ENCODE measurements at regions not wholly inside any gene's neighbourhood (a gene's known extent, or its start where the extent isn't known, plus 50 kb on each side); places are given as distances from the start of the nearest gene placed in this dataset.

- H3K27me3 ChIP-seq (ENCODE audit: insufficient read depth, low read length, poor library complexity, severe bottlenecking), result no peaks in the 10 kb centered on the region
- H3K4me2 ChIP-seq (ENCODE audit: low read depth, low read length, poor library complexity, severe bottlenecking), result no peak overlapping the region
- peaks cover 11% of the 10 kb centered on the region for H3K4me1 ChIP-seq (ENCODE audit: insufficient read depth, low read length, poor library complexity, severe bottlenecking)
- H3K79me2 ChIP-seq (ENCODE audit: insufficient read depth, low read length), result no peaks in the 10 kb centered on the region
- no peaks in the 10 kb centered on the region for H4K20me1 ChIP-seq (ENCODE audit: insufficient read depth, low read length, poor library complexity, severe bottlenecking)
- no peak for TF ChIP-seq EZH2phosphoT487 (IDR thresholded peaks at IDR 0.05; ENCODE audit: borderline replicate concordance)
- TF ChIP-seq CTCF (conservative IDR thresholded peaks at IDR 0.05; ENCODE audit: low read length), result no peak
- no peaks in the 10 kb centered on the region for H3K36me3 ChIP-seq (ENCODE audit: insufficient read depth, low read length)
- H3F3A ChIP-seq (ENCODE audit: low read depth), result no peaks in the 10 kb centered on the region
- H3K9ac ChIP-seq (ENCODE audit: low read depth, low read length, poor library complexity, severe bottlenecking), result no peak overlapping the region
- no peaks in the 10 kb centered on the region for H3K9me2 ChIP-seq (replicated peaks; ENCODE audit: low read depth, low read length)
- H3K9me3 ChIP-seq (ENCODE audit: insufficient read depth, low read depth, low read length), result no peaks in the 10 kb centered on the region
- H2AFZ ChIP-seq (ENCODE audit: low read length), result no peak overlapping the region
- H3K4me3 ChIP-seq (ENCODE audit: low read length, poor library complexity, severe bottlenecking), result no peak overlapping the region
These were observed 402.3 kb downstream of the BRD1 start for GRCh38 chr22:49425356-49425755.

DNA sequence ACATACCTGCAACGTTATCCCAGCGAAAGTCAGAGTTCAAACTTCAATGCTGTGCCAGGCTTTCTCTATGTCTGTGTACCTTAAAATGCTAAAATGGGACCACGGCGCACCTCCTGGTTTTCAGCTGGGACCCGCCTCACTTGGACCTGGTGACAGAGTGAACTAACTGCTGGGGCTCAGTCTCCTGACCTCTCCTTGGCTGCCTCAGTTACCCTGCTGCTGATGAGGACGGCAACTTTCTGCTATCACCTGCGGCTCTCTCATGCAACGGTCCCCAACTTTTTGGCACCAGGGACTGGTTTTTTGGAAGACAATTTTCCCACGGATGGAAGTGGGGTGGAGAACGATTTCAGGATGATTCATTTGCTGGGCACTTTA, 402.8 kb downstream of the BRD1 start:
- H3K79me2 ChIP-seq (ENCODE audit: insufficient read depth, low read length), result no peaks in the 10 kb centered on the region
- no peaks in the 10 kb centered on the region for H3K9me2 ChIP-seq (replicated peaks; ENCODE audit: low read depth, low read length)
- H3K4me2 ChIP-seq (ENCODE audit: low read depth, low read length, poor library complexity, severe bottlenecking), result no peak overlapping the region
- peak overlapping the region; percentile 16 for H3K9ac ChIP-seq (ENCODE audit: low read depth, low read length, poor library complexity, severe bottlenecking)
- H3K27me3 ChIP-seq (ENCODE audit: insufficient read depth, low read length, poor library complexity, severe bottlenecking), result no peaks in the 10 kb centered on the region
- H3K4me1 ChIP-seq (ENCODE audit: insufficient read depth, low read length, poor library complexity, severe bottlenecking), result peaks cover 11% of the 10 kb centered on the region
- no peak for TF ChIP-seq EZH2phosphoT487 (IDR thresholded peaks at IDR 0.05; ENCODE audit: borderline replicate concordance)
- TF ChIP-seq CTCF (conservative IDR thresholded peaks at IDR 0.05; ENCODE audit: low read length), result no peak
- H3K36me3 ChIP-seq (ENCODE audit: insufficient read depth, low read length), result no peaks in the 10 kb centered on the region
- no peak overlapping the region for H2AFZ ChIP-seq (ENCODE audit: low read length)
- H4K20me1 ChIP-seq (ENCODE audit: insufficient read depth, low read length, poor library complexity, severe bottlenecking), result no peaks in the 10 kb centered on the region
- no peaks in the 10 kb centered on the region for H3K9me3 ChIP-seq (ENCODE audit: insufficient read depth, low read depth, low read length)
- H3K4me3 ChIP-seq (ENCODE audit: low read length, poor library complexity, severe bottlenecking), result no peak overlapping the region
- no peaks in the 10 kb centered on the region for H3F3A ChIP-seq (ENCODE audit: low read depth)

DNA sequence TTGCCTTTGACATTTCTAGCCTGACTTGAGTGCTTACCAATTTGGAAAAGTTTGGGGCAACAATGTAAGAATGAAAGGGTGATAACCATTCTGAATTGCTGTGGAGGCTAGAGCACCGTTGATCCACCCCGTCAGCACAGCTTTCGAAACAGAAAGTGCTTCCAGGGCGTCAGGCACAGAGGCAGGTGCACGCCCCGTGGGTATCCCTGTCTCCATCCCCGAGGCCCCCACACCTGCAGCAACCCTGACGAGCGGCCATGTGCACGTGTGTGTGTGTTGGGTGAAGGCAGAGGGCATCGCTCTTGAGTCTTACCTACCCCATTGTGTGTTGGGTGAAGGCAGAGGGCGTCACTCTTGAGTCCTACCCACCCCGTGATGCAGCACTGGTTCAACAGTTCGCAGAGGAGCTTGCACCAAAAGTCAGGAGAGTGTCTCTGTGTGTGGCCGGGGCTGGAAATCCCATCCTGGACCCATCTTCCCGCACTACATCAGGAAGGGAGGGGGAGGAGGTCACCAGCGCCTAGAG, 404.5 kb downstream of the BRD1 start:
- Histone ChIP-seq H3K9ac (ENCODE audit: low read depth, low read length, poor library complexity, severe bottlenecking) (peak overlapping the region; percentile 16), H3K9me3 (ENCODE audit: insufficient read depth, low read depth, low read length) (no peaks in the 10 kb centered on the region), H3K4me1 (ENCODE audit: insufficient read depth, low read length, poor library complexity, severe bottlenecking) (peaks cover 11% of the 10 kb centered on the region), H3K79me2 (ENCODE audit: insufficient read depth, low read length) (no peaks in the 10 kb centered on the region), H3K27me3 (ENCODE audit: insufficient read depth, low read length, poor library complexity, severe bottlenecking) (no peaks in the 10 kb centered on the region), H3K4me2 (ENCODE audit: low read depth, low read length, poor library complexity, severe bottlenecking) (no peak overlapping the region), H3F3A (ENCODE audit: low read depth) (no peaks in the 10 kb centered on the region), H3K9me2 (replicated peaks; ENCODE audit: low read depth, low read length) (no peaks in the 10 kb centered on the region), H2AFZ (ENCODE audit: low read length) (no peak overlapping the region), H3K36me3 (ENCODE audit: insufficient read depth, low read length) (no peaks in the 10 kb centered on the region), H3K4me3 (ENCODE audit: low read length, poor library complexity, severe bottlenecking) (no peak overlapping the region), H4K20me1 (ENCODE audit: insufficient read depth, low read length, poor library complexity, severe bottlenecking) (no peaks in the 10 kb centered on the region)
- TF ChIP-seq EZH2phosphoT487 (IDR thresholded peaks at IDR 0.05; ENCODE audit: borderline replicate concordance) (no peak), CTCF (conservative IDR thresholded peaks at IDR 0.05; ENCODE audit: low read length) (no peak)
